Upper lobe of left lung (tissue), 6 donors: ENCODE measurements at regions not wholly inside any gene's neighbourhood (a gene's known extent, or its start where the extent isn't known, plus 50 kb on each side); places are given as distances from the start of the nearest gene placed in this dataset.

ENCODE experiments used
- ATAC-seq, 2 donors: fragments of 200-7000 bp; cut with Tn5 transposase; one replicate each; pipeline ENCODE4 v1.9.1; 2022; ENCODE audit warnings: mild to moderate bottlenecking in 2 of 2, moderate library complexity in 2 of 2; ENCODE audit not compliant: low FRiP score in 2 of 2
- DNase-seq, 2 donors: peaks; one replicate each; pipeline ENCODE4 v3.0.0-alpha.2; 2019 to 2020
- H3K27ac ChIP-seq, 4 donors: fragments of 200-600 bp; sonication (generic); one replicate each; pipeline ENCODE4 v1.5.1; 2016 to 2019
- H3K27me3 ChIP-seq, 4 donors: fragments of 200-600 bp; sonication (generic); one replicate each; pipeline ENCODE4 v1.5.1; 2017 to 2019
- H3K36me3 ChIP-seq, 4 donors: fragments of 200-600 bp; sonication (generic); one replicate each; pipeline ENCODE4 v1.5.1; 2016 to 2019
- H3K4me1 ChIP-seq, 4 donors: fragments of 200-600 bp; sonication (generic); one replicate each; pipeline ENCODE4 v1.5.1; 2018 to 2019
- H3K4me3 ChIP-seq, 4 donors: fragments of 200-600 bp; sonication (generic); one replicate each; pipeline ENCODE4 v1.5.1; 2017 to 2019; ENCODE audit warnings: mild to moderate bottlenecking in 2 of 4, moderate library complexity in 1 of 4
- H3K9me3 ChIP-seq, 4 donors: fragments of 200-600 bp; sonication (generic); one replicate each; pipeline ENCODE4 v1.5.1; 2018 to 2019
- CTCF ChIP-seq, 6 experiments: fragments of 450-650 bp in 4 of 6; fragments of 200-600 bp in 2 of 6; sonication (generic) in 2 of 6; IDR thresholded peaks; one replicate each; pipeline ENCODE4 v1.5.1; 2016 to 2019; ENCODE audit warnings: antibody characterized with exemption in 6 of 6
- EP300 ChIP-seq, 4 donors: sonication (generic); formaldehyde crosslinking; IDR thresholded peaks; one replicate each; pipeline ENCODE4 v1.5.1; 2017; ENCODE audit warnings: antibody characterized with exemption in 4 of 4, control low read depth in 2 of 4
- POLR2A ChIP-seq, 4 donors: fragments of 450-650 bp; IDR thresholded peaks; one replicate each; pipeline ENCODE4 v1.5.1; 2016 to 2017; ENCODE audit warnings: antibody characterized with exemption in 4 of 4, mild to moderate bottlenecking in 2 of 4
- POLR2AphosphoS5 ChIP-seq, 2 donors: sonication (generic); formaldehyde crosslinking; IDR thresholded peaks; one replicate each; pipeline ENCODE4 v1.5.1; 2017; ENCODE audit warnings: antibody characterized with exemption in 2 of 2
- WGBS, 2 donors: methylation state at CpG; one replicate each; pipeline ENCODE4 v1.1.5; 2017 to 2018; 5-methylcytosine and 5-hydroxymethylcytosine counted together
- donor health status: DM: no; HTN: no; CAD: no; lungs with moderate emphysema.
- donor health status: DM: no; HTN: yes; CAD: no; lungs with severe emphysema.

GRCh38 chr2:215207041-215207440 lies 68.6 kb upstream of the ABCA12 start:
- no peaks in the 10 kb centered on the region for H3K36me3 ChIP-seq
- no peaks in the 10 kb centered on the region for H3K27me3 ChIP-seq
- no peak overlapping the region for H3K4me3 ChIP-seq
- H3K9me3 ChIP-seq = peaks cover 0 to 11% (median 0%) of the 10 kb centered on the region in 4 donors
- DNase-seq (no peak), ATAC-seq (no peak)
- H3K27ac ChIP-seq = no peak overlapping the region
- no peaks in the 10 kb centered on the region for H3K4me1 ChIP-seq
- TF ChIP-seq EP300 (IDR thresholded peaks at IDR 0.05) (no peak), CTCF (IDR thresholded peaks at IDR 0.05) (no peak), POLR2AphosphoS5 (IDR thresholded peaks at IDR 0.05) (no peak), POLR2A (IDR thresholded peaks at IDR 0.05) (no peak)

- no peak for DNase-seq
- Histone ChIP-seq H3K27ac (no peak overlapping the region), H3K36me3 (no peaks in the 10 kb centered on the region), H3K9me3 (peaks cover 0 to 11% (median 0%) of the 10 kb centered on the region in 4 donors), H3K27me3 (no peaks in the 10 kb centered on the region), H3K4me1 (no peaks in the 10 kb centered on the region), H3K4me3 (no peak overlapping the region)
- ATAC-seq = no peak
- WGBS, 2 donors = 83 to 86% methylated on average over 4 of the region's 4 CpGs
- no peak for TF ChIP-seq CTCF (IDR thresholded peaks at IDR 0.05)
- TF ChIP-seq EP300 (IDR thresholded peaks at IDR 0.05) = no peak
These were observed 67.4 kb upstream of the ABCA12 start for GRCh38 chr2:215205787-215206186.

- H3K4me3 ChIP-seq = no peak overlapping the region
- TF ChIP-seq EP300 (IDR thresholded peaks at IDR 0.05) = no peak
- no peak for TF ChIP-seq CTCF (IDR thresholded peaks at IDR 0.05)
- no peak for TF ChIP-seq POLR2A (IDR thresholded peaks at IDR 0.05)
- no peak overlapping the region for H3K27ac ChIP-seq
- DNase-seq (no peak), ATAC-seq (no peak)
- no peaks in the 10 kb centered on the region for H3K9me3 ChIP-seq
- 74 to 91% methylated on average over 2 of the region's 2 CpGs for WGBS, 2 donors
- H3K36me3 ChIP-seq = no peaks in the 10 kb centered on the region
- H3K27me3 ChIP-seq = no peaks in the 10 kb centered on the region
- no peaks in the 10 kb centered on the region for H3K4me1 ChIP-seq
These were observed 53.1 kb upstream of the ABCA12 start for GRCh38 chr2:215191477-215191876.

GRCh38 chr2:215190588-215190987 lies 52.2 kb upstream of the ABCA12 start:
- DNase-seq = no peak

GRCh38 chr2:215189393-215189792 lies 51.0 kb upstream of the ABCA12 start:
- TF ChIP-seq EP300 (IDR thresholded peaks at IDR 0.05) (no peak), POLR2A (IDR thresholded peaks at IDR 0.05) (no peak), CTCF (IDR thresholded peaks at IDR 0.05) (no peak), POLR2AphosphoS5 (IDR thresholded peaks at IDR 0.05) (no peak)
- H3K4me1 ChIP-seq = no peaks in the 10 kb centered on the region
- H3K9me3 ChIP-seq = no peaks in the 10 kb centered on the region
- H3K27ac ChIP-seq = no peak overlapping the region
- no peak overlapping the region for H3K4me3 ChIP-seq
- DNase-seq (no peak), ATAC-seq (no peak)
- H3K27me3 ChIP-seq = no peaks in the 10 kb centered on the region
- no peaks in the 10 kb centered on the region for H3K36me3 ChIP-seq

More at GRCh38 chr2:215190588-215190987, 52.2 kb upstream of the ABCA12 start:
- Histone ChIP-seq H3K27ac (no peak overlapping the region), H3K36me3 (no peaks in the 10 kb centered on the region), H3K4me1 (no peaks in the 10 kb centered on the region), H3K4me3 (no peak overlapping the region), H3K9me3 (no peaks in the 10 kb centered on the region), H3K27me3 (no peaks in the 10 kb centered on the region)
- TF ChIP-seq POLR2A (IDR thresholded peaks at IDR 0.05) = no peak
- no peak for TF ChIP-seq CTCF (IDR thresholded peaks at IDR 0.05)
- no peak for TF ChIP-seq EP300 (IDR thresholded peaks at IDR 0.05)
- no peak for ATAC-seq
